ENCODE measurements at regions not wholly inside any gene's neighbourhood (a gene's known extent, or its start where the extent isn't known, plus 50 kb on each side); places are given as distances from the start of the nearest gene placed in this dataset.

DNA sequence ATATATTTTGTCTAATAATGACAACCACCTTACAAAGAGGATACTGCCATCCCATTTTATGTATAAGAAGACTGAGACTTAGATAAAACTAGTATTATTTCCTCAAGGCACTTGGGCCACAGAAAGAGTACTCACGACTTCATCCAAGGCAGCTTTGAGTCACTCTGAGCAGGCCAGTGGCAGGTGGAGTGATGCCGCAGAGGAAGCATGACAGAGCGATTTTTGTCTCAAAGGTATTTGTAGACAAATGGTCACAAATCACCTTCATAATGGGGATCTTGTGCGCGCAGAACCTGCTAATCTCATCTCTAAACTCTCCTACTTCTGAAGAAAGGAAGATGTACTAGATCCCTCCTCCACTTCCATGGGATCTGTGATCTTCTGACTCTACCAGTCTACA lies 113.2 kb upstream of the NAMPT start:
- DNase-seq: no peak
- intact Hi-C loops (cut with micrococcal nuclease): no loop called here
- H3K4me3 Mint-ChIP-seq: no peak overlapping the region
- peaks cover 26% of the 10 kb centered on the region for H3K9me3 Mint-ChIP-seq
- no peaks in the 10 kb centered on the region for H3K36me3 Mint-ChIP-seq (ENCODE audit: low read depth)
- no peak overlapping the region for H3K27ac Mint-ChIP-seq
- H3K4me1 Mint-ChIP-seq: no peaks in the 10 kb centered on the region
- peaks cover 20% of the 10 kb centered on the region for H3K27me3 Mint-ChIP-seq

- Mint-ChIP-seq H3K9me3 (peaks cover 25% of the 10 kb centered on the region), H3K4me3 (no peak overlapping the region), H3K27me3 (peaks cover 18% of the 10 kb centered on the region), H3K4me1 (no peaks in the 10 kb centered on the region), H3K27ac (no peak overlapping the region), H3K36me3 (ENCODE audit: low read depth) (no peaks in the 10 kb centered on the region)
- intact Hi-C loops (cut with micrococcal nuclease): no loop called here
- DNase-seq: no peak
Measured at GRCh38 chr7:106394526-106394925, 109.7 kb upstream of the NAMPT start.

- Mint-ChIP-seq H3K36me3 (ENCODE audit: low read depth) (no peaks in the 10 kb centered on the region), H3K4me3 (no peak overlapping the region), H3K27me3 (peaks cover 13% of the 10 kb centered on the region), H3K9me3 (peaks cover 19% of the 10 kb centered on the region), H3K4me1 (no peaks in the 10 kb centered on the region), H3K27ac (no peak overlapping the region)
- no peak for DNase-seq
- intact Hi-C loops (cut with micrococcal nuclease): no loop called here
Measured at GRCh38 chr7:106393564-106394251, 108.9 kb upstream of the NAMPT start.

DNA sequence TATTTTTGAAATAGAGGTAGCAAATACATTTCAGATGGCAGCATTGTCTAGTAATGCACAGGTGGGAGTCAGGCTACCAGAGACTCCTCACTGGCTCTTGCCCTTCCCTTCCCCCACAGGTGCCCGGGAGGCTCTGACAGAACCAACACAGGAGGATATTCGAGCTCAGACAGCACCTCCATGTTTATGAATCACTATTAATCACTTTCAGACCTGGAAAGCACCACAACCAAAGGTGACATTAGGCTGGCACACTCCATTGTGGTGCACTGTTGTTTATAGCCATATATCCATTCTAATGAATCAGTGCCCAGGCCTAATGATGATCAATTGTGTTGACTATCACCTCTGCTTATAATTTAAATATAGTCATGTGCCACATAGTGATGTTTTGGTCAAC lies 107.8 kb upstream of the NAMPT start:
- intact Hi-C loops (cut with micrococcal nuclease): no loop called here
- Mint-ChIP-seq H3K4me3 (no peak overlapping the region), H3K4me1 (no peaks in the 10 kb centered on the region), H3K9me3 (peaks cover 16% of the 10 kb centered on the region), H3K36me3 (ENCODE audit: low read depth) (no peaks in the 10 kb centered on the region), H3K27me3 (peaks cover 13% of the 10 kb centered on the region), H3K27ac (no peak overlapping the region)
- DNase-seq: no peak

DNA sequence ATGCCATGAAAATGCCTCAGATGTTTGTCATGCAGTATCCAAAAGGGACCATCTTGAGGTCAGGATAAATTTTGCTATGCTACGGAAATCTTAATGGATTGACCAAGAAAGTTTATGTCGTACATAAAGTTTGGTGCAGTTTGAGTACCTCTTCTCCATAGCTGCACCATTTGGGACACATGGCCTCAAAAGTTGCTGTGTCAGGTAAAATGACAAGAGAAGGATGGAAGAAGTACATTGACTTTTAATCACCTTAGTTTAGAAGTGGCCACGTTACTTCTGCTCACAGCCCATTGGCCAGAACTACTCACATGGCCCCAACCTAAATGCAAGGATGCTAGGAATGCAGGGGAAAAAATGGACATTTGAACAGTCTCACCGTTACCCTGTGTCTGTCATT lies 107.4 kb upstream of the NAMPT start:
- Mint-ChIP-seq H3K27me3 (peaks cover 11% of the 10 kb centered on the region), H3K4me1 (no peaks in the 10 kb centered on the region), H3K36me3 (ENCODE audit: low read depth) (no peaks in the 10 kb centered on the region), H3K27ac (no peak overlapping the region), H3K9me3 (peaks cover 12% of the 10 kb centered on the region), H3K4me3 (no peak overlapping the region)
- DNase-seq: no peak
- intact Hi-C loops (cut with micrococcal nuclease): no loop called here

DNA sequence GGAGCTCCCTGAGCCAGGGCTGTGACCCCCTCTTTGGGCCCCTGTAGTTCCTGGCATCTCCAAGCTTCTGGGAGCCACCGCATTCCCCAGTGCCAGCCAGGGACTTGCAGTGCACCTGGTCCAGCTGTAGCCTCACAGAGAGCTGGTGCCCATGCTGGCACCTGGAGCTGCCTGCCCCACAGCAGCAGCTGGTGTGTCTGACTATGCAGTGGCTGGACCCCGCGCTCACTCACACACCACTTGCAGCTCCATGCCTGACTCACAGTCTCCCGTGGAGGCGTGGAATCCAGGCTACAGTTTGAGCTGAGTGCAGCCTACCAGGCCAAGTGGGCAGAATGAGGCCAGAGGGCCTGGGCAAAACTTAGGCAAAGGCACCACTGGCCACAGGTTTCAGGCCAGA lies 102.2 kb upstream of the NAMPT start:
- H3K4me1 Mint-ChIP-seq: peaks cover 3% of the 10 kb centered on the region
- H3K4me3 Mint-ChIP-seq: no peak overlapping the region
- no peak overlapping the region for H3K27ac Mint-ChIP-seq
- no peak for DNase-seq
- peaks cover 3% of the 10 kb centered on the region for H3K9me3 Mint-ChIP-seq
- no peaks in the 10 kb centered on the region for H3K36me3 Mint-ChIP-seq (ENCODE audit: low read depth)
- peaks cover 2% of the 10 kb centered on the region for H3K27me3 Mint-ChIP-seq
- intact Hi-C loops (cut with micrococcal nuclease): no loop called here

DNA sequence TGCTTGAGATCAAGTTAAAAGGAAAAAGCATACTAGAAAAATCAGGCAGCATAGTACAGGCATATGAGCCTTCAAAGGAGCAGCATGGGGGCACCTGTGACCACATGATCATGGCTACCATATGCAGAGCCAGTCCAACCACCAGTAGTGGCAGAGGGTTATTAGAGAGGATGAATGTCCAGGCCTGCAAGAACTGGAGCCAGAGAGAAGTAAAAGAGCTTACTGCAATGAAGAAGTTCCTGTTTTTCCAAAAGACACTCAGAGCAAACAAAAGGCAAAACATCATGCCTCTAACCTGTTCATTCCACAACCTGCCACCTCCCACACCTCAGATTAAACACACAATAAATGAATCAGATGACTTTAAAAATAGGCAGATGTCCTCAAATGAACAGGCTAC lies 99.6 kb upstream of the NAMPT start:
- intact Hi-C loops (cut with micrococcal nuclease): loop anchor here (2.0 kb wide), 1 partner anchor 20 kb away; no protein-coding TSS in a partner anchor
- Mint-ChIP-seq H3K9me3 (peaks cover 3% of the 10 kb centered on the region), H3K4me1 (peaks cover 9% of the 10 kb centered on the region), H3K4me3 (no peak overlapping the region), H3K36me3 (ENCODE audit: low read depth) (no peaks in the 10 kb centered on the region), H3K27ac (no peak overlapping the region), H3K27me3 (peaks cover 2% of the 10 kb centered on the region)
- DNase-seq: no peak

- no peak overlapping the region for H3K4me3 Mint-ChIP-seq
- H3K4me1 Mint-ChIP-seq: peaks cover 11% of the 10 kb centered on the region
- H3K36me3 Mint-ChIP-seq (ENCODE audit: low read depth): no peaks in the 10 kb centered on the region
- no peak overlapping the region for H3K27ac Mint-ChIP-seq
- peaks cover 3% of the 10 kb centered on the region for H3K9me3 Mint-ChIP-seq
- no peak for DNase-seq
- H3K27me3 Mint-ChIP-seq: peaks cover 2% of the 10 kb centered on the region
- intact Hi-C loops (cut with micrococcal nuclease): no loop called here
Measured at GRCh38 chr7:106382929-106383328, 98.1 kb upstream of the NAMPT start.

DNA sequence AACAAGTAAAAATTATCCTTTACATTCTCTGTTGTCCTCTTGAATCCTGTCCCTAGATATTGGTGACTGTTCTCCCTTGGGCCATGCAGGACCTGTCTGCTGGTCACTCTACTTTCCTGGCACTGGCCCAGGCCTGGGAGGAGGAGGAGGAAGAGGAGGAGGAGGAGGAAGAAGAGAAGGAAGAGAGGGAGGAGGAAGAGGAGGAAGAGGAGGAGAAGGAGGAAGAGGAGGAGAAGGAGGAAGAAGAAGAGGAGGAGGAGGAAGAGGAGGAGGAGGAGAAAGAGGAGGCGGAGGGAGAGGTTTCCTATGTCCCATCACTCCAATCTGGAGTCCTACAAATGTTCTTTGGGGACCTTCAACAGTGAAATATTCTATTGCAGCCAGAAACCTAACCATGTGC lies 97.3 kb upstream of the NAMPT start:
- Mint-ChIP-seq H3K9me3 (peaks cover 3% of the 10 kb centered on the region), H3K27me3 (peaks cover 2% of the 10 kb centered on the region)
- intact Hi-C loops (cut with micrococcal nuclease): no loop called here

DNA sequence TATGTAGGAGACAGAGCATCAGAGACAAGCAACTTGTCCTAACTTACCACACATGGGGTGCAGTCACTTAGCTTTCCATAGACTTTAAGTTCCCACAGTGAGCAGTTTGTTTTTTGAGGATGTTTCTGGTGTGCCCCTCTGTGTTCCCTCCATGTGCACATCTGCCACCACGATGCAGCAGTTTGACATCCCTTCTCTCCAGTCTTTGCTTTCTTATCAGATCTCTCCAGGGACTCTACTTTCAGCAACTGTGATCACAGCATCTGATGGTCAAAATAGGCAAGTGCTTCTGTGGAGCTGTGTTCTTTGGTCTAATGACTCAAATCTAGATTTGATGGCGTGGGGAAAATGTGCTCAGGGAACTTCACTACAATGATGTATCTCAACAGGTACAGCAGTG lies 96.5 kb upstream of the NAMPT start:
- Mint-ChIP-seq H3K9me3 (peaks cover 3% of the 10 kb centered on the region), H3K4me1 (peaks cover 15% of the 10 kb centered on the region), H3K36me3 (ENCODE audit: low read depth) (no peaks in the 10 kb centered on the region), H3K27ac (no peak overlapping the region), H3K27me3 (peaks cover 2% of the 10 kb centered on the region), H3K4me3 (no peak overlapping the region)
- no peak for DNase-seq
- intact Hi-C loops (cut with micrococcal nuclease): no loop called here

More for the DNA sequence above, 97.3 kb upstream of the NAMPT start:
- DNase-seq: no peak
- Mint-ChIP-seq H3K27ac (no peak overlapping the region), H3K36me3 (ENCODE audit: low read depth) (no peaks in the 10 kb centered on the region), H3K4me3 (no peak overlapping the region), H3K4me1 (peaks cover 15% of the 10 kb centered on the region)

DNA sequence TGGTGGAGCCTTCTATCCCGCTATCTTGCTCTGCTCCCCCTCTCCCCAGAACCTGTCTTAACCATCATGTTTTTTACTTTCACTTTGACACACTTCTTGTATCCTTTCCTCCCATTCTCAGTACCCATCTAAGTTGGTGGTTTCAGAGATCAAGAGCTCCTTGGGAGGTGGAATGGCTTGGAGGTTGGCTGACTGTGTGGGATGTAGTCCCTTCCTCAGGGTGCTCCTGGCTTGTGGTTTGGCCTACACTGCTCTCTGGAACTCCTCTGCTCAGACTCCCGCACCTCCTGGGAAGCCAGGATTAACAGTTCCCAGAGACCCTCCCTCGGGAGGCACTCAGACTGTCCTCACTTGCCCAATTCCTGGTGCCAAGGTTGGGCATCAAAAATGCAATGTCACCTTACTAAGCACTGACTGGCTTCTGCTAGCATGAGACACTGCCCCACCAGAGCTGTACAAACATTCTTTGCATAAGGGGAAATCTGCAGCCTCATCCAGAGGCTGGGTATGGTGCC lies 93.1 kb upstream of the NAMPT start:
- intact Hi-C loops (cut with micrococcal nuclease): no loop called here
- H3K27ac Mint-ChIP-seq: no peak overlapping the region
- H3K4me1 Mint-ChIP-seq: peaks cover 12% of the 10 kb centered on the region
- no peaks in the 10 kb centered on the region for H3K36me3 Mint-ChIP-seq (ENCODE audit: low read depth)
- H3K27me3 Mint-ChIP-seq: peaks cover 2% of the 10 kb centered on the region
- H3K4me3 Mint-ChIP-seq: no peak overlapping the region
- DNase-seq: no peak
- H3K9me3 Mint-ChIP-seq: no peaks in the 10 kb centered on the region

DNA sequence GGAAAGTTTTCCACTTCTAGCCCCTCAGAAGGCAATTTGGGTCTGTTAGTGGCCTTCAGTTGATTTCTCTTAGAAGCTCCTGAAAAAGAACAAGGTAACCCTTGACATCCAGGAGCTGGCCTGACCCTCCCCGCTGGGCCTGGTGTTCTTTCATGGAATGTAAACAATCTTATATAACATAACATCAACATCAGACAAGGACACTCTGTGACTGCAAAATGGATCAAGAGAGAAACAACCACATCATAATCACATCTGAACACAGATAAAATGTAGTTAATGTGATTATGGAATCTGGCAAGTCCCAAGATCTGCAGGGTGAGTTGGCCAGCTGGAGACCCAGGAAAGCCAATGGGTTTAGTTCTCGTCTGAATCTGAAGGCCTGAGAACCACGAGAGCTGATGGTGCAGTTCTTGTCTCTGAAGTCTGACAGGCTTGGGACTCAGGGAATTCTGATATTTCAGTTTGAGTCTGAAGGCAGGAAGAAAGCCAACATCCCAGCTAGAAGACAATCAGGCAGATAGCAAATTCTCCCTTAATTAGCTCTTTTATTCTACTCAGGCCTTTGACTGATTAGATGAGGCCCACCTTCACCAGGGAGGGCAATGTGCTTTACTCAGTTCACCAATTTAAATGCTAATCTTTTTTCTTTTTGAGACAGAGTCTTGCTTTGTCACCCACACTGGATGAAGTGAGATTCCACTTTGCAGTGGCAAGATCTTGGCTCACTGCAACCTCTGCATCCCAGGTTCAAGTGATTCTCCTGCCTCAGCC lies 91.4 kb upstream of the NAMPT start:
- H3K27me3 Mint-ChIP-seq: peaks cover 2% of the 10 kb centered on the region
- H3K4me3 Mint-ChIP-seq: no peak overlapping the region
- no peak overlapping the region for H3K27ac Mint-ChIP-seq
- no peak for DNase-seq
- no peaks in the 10 kb centered on the region for H3K9me3 Mint-ChIP-seq
- intact Hi-C loops (cut with micrococcal nuclease): no loop called here
- peaks cover 7% of the 10 kb centered on the region for H3K4me1 Mint-ChIP-seq
- no peaks in the 10 kb centered on the region for H3K36me3 Mint-ChIP-seq (ENCODE audit: low read depth)

GRCh38 chr7:106375499-106375898 lies 90.7 kb upstream of the NAMPT start:
- Mint-ChIP-seq H3K4me3 (no peak overlapping the region), H3K9me3 (no peaks in the 10 kb centered on the region), H3K36me3 (ENCODE audit: low read depth) (no peaks in the 10 kb centered on the region), H3K4me1 (peaks cover 7% of the 10 kb centered on the region), H3K27ac (no peak overlapping the region), H3K27me3 (no peaks in the 10 kb centered on the region)
- intact Hi-C loops (cut with micrococcal nuclease): no loop called here
- DNase-seq: no peak

- H3K9me3 Mint-ChIP-seq: no peaks in the 10 kb centered on the region
- peaks cover 11% of the 10 kb centered on the region for H3K4me1 Mint-ChIP-seq
- no peaks in the 10 kb centered on the region for H3K36me3 Mint-ChIP-seq (ENCODE audit: low read depth)
- intact Hi-C loops (cut with micrococcal nuclease): no loop called here
- no peak overlapping the region for H3K27ac Mint-ChIP-seq
- no peak overlapping the region for H3K4me3 Mint-ChIP-seq
- no peaks in the 10 kb centered on the region for H3K27me3 Mint-ChIP-seq
- DNase-seq: no peak
Measured at GRCh38 chr7:106374437-106374836, 89.7 kb upstream of the NAMPT start.
